ENCODE measurements at regions not wholly inside any gene's neighbourhood (a gene's known extent, or its start where the extent isn't known, plus 50 kb on each side); places are given as distances from the start of the nearest gene placed in this dataset.
"Not testable (repeated sequence)": the region's sequence is repeated elsewhere in the genome, so short reads cannot be mapped to it uniquely, and the experiment has no call there.

DNA sequence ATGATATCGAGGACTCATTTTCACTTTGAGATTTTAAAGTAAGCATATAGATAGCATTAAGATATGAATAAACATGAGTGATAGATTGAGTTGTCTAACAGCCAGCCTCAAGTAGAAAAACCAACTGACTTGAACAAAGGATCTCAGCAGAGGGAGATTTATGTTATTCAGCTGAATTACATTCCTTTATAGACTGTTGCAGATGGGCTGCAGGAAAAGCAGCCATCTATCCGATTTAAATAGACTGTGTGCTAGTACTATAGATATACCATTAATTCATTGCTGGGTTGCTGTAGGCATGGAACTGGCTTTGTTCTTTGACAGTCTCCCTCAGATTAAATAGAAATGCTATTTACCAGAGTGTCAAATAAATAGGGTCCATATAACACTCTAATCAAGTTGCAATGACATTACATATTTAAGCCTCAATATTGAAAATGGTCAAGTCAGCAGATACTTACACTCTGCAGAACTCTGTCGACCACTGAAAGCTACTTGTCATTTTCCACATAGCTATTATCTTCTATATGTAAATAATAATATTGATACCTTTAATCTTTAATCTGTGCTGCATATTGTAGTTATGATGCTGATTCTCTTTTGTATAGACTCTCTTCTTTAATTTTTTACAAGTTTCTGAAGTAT, 750.8 kb downstream of the CENPC start:
- intact Hi-C loops (cut with DNase I), result no loop called here
- Histone ChIP-seq H3K9ac (ENCODE audit: low read depth in 2 of 2, low read length in 2 of 2) (no peak overlapping the region), H3K27me3 (no peaks in the 10 kb centered on the region), H3K27ac (no peak overlapping the region), H3K4me3 (no peak overlapping the region), H3K36me3 (no peaks in the 10 kb centered on the region), H3K4me1 (no peaks in the 10 kb centered on the region), H3K9me3 (no peaks in the 10 kb centered on the region)
- TF ChIP-seq, protein P1, sequence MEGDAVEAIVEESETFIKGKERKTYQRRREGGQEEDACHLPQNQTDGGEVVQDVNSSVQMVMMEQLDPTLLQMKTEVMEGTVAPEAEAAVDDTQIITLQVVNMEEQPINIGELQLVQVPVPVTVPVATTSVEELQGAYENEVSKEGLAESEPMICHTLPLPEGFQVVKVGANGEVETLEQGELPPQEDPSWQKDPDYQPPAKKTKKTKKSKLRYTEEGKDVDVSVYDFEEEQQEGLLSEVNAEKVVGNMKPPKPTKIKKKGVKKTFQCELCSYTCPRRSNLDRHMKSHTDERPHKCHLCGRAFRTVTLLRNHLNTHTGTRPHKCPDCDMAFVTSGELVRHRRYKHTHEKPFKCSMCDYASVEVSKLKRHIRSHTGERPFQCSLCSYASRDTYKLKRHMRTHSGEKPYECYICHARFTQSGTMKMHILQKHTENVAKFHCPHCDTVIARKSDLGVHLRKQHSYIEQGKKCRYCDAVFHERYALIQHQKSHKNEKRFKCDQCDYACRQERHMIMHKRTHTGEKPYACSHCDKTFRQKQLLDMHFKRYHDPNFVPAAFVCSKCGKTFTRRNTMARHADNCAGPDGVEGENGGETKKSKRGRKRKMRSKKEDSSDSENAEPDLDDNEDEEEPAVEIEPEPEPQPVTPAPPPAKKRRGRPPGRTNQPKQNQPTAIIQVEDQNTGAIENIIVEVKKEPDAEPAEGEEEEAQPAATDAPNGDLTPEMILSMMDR (IDR thresholded peaks at IDR 0.05), result no peak
- DNase-seq, result no peak

DNA sequence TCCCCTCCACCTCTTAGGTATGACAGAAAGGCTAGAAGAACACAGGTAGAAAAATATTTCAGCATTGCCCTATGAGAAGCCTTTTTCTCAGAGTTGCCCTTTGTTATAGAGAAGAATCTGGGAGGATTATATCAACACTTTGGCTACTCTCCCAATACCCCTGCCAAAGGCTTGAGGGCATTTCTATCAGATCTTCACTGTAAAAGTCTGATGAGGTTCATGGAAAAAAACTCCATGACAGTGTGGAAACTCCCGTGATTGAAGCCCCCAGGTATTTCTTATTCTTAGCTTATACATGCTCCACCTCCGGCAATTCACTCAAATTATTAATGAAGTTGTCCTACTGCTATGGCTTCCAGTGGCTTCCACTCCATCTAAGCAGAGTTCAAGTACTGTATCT, 753.6 kb downstream of the CENPC start:
- no peaks in the 10 kb centered on the region for H3K27me3 ChIP-seq
- no peak overlapping the region for H3K4me3 ChIP-seq
- H3K9me3 ChIP-seq, result no peaks in the 10 kb centered on the region
- DNase-seq, result no peak
- no peaks in the 10 kb centered on the region for H3K36me3 ChIP-seq
- no peaks in the 10 kb centered on the region for H3K4me1 ChIP-seq
- H3K27ac ChIP-seq, result no peak overlapping the region
- TF ChIP-seq, protein P1 (IDR thresholded peaks at IDR 0.05), result no peak
- no peak overlapping the region for H3K9ac ChIP-seq (ENCODE audit: low read depth in 2 of 2, low read length in 2 of 2)
- intact Hi-C loops (cut with DNase I), result no loop called here

DNA sequence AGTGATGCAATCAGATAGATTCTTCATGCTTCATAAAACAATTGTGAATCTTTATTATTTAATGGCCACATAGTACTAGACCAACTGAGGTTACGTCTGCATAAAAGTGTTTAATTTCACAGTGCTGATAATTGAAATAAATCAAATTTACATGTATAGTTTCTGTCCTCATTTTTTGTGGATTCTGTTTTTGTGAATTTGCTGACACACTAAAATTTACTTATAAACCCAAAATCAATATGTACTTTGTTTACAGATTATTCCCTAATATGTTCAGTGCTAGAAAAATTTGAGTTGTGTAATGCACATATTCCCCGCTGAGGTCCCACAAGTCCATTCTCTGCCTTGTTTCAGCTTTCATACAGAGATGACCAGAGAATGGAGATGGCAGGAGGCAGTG, 759.8 kb downstream of the CENPC start:
- TF ChIP-seq, protein P1 (IDR thresholded peaks at IDR 0.05), result no peak
- H3K9ac ChIP-seq (ENCODE audit: low read depth in 2 of 2, low read length in 2 of 2), result no peak overlapping the region
- H3K4me1 ChIP-seq, result no peaks in the 10 kb centered on the region
- no peaks in the 10 kb centered on the region for H3K9me3 ChIP-seq
- no peak overlapping the region for H3K4me3 ChIP-seq
- no peaks in the 10 kb centered on the region for H3K36me3 ChIP-seq
- intact Hi-C loops (cut with DNase I), result no loop called here
- no peaks in the 10 kb centered on the region for H3K27me3 ChIP-seq
- no peak for DNase-seq
- no peak overlapping the region for H3K27ac ChIP-seq

DNA sequence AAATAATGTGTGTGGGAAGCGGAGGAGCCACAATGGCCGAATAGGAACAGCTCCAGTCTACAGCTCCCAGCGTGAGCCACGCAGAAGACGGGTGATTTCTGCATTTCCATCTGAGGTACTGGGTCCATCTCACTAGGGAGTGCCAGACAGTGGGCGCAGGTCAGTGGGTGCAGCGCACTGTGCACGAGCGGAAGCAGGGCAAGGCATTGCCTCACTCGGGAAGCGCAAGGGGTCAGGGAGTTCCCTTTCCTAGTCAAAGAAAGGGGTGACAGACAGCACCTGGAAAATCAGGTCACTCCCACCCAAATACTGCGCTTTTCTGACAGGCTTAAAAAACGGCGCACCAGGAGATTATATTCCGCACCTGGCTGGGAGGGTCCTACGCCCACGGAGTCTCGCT, 762.6 kb downstream of the CENPC start:
- H3K4me1 ChIP-seq; intact Hi-C loops (cut with DNase I); DNase-seq: not testable (repeated sequence)

DNA sequence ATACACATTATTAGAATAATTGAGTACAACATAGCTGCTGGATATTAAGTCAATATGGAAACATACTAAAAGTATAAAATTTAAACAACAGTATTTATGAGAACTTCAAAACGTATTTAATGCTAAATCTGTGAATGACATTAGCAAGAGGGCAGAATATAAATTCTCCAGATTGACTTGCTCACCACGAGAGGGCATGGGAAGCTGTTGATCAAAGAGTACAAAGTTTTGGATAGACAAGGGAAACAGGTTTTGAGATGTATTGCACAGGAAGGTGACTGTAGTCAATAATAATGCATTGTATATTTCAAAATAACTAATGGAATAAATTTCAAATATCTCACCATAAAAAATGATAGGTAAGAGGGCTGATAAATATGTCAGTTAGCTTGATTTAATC, 768.2 kb downstream of the CENPC start:
- no peak overlapping the region for H3K27ac ChIP-seq
- no peaks in the 10 kb centered on the region for H3K4me1 ChIP-seq
- no peaks in the 10 kb centered on the region for H3K27me3 ChIP-seq
- DNase-seq, result no peak
- H3K9ac ChIP-seq (ENCODE audit: low read depth in 2 of 2, low read length in 2 of 2), result no peak overlapping the region
- no peak overlapping the region for H3K4me3 ChIP-seq
- intact Hi-C loops (cut with DNase I), result no loop called here
- no peaks in the 10 kb centered on the region for H3K9me3 ChIP-seq
- TF ChIP-seq, protein P1 (IDR thresholded peaks at IDR 0.05), result no peak
- H3K36me3 ChIP-seq, result no peaks in the 10 kb centered on the region

More for the DNA sequence above, 762.6 kb downstream of the CENPC start:
- not testable (repeated sequence) for H3K27ac ChIP-seq; H3K4me3 ChIP-seq; H3K36me3 ChIP-seq; H3K9me3 ChIP-seq; H3K27me3 ChIP-seq; H3K9ac ChIP-seq (ENCODE audit: low read depth in 2 of 2, low read length in 2 of 2)

DNA sequence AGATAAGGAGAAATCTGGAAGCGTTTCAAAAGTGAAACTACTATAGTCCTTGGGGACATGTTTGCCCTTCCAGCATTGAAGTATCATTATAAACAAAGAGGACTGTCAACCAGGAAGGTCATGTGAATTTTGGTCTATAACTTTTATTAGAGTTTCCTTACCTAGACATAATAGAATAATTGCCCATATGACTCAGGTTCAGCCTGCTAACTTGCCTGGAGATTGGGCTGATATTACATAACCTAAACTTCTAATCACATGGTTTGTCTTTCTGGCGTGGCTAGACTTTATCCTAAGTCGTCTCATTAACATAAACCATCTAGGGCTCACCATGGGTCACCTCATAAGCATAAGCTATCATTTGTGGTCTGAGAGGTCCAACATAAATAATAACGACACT, 775.9 kb downstream of the CENPC start:
- DNase-seq, result no peak
- H3K4me1 ChIP-seq, result no peaks in the 10 kb centered on the region
- H3K27me3 ChIP-seq, result no peaks in the 10 kb centered on the region
- no peak overlapping the region for H3K9ac ChIP-seq (ENCODE audit: low read depth in 2 of 2, low read length in 2 of 2)
- intact Hi-C loops (cut with DNase I), result no loop called here
- no peak overlapping the region for H3K4me3 ChIP-seq
- TF ChIP-seq, protein P1 (IDR thresholded peaks at IDR 0.05), result no peak
- no peaks in the 10 kb centered on the region for H3K36me3 ChIP-seq
- H3K9me3 ChIP-seq, result no peaks in the 10 kb centered on the region
- H3K27ac ChIP-seq, result no peak overlapping the region

Measured in colonic mucosa (tissue), 4 donors.